Neural cell (in vitro differentiated cells): ENCODE measurements at regions not wholly inside any gene's neighbourhood (a gene's known extent, or its start where the extent isn't known, plus 50 kb on each side); places are given as distances from the start of the nearest gene placed in this dataset.

Experiments used
- CTCF ChIP-seq: fragments of 450-650 bp; IDR thresholded peaks from 2 replicates; pipeline ENCODE4 v1.5.1; 2014; ENCODE audit warnings: antibody characterized with exemption, mild to moderate bottlenecking, moderate library complexity; ENCODE audit not compliant: poor library complexity, severe bottlenecking
- EP300 ChIP-seq: fragments of 450-650 bp; conservative IDR thresholded peaks from 2 replicates; pipeline ENCODE4 v1.6.1; 2014; ENCODE audit warnings: antibody characterized with exemption, mild to moderate bottlenecking, moderate library complexity; ENCODE audit not compliant: poor library complexity, severe bottlenecking
- MXI1 ChIP-seq: fragments of 450-650 bp; conservative IDR thresholded peaks from 2 replicates; pipeline ENCODE4 v1.6.1; 2014; ENCODE audit warnings: antibody characterized with exemption, mild to moderate bottlenecking; ENCODE audit not compliant: poor library complexity, severe bottlenecking
- POLR2AphosphoS5 ChIP-seq: IDR thresholded peaks from 2 replicates; pipeline ENCODE4 v1.6.1; 2012

GRCh38 chr5:3742750-3743149, 147.1 kb downstream of the IRX1 start:
- TF ChIP-seq CTCF: no peak
- TF ChIP-seq MXI1: no peak
- TF ChIP-seq POLR2AphosphoS5: no peak
- no peak for TF ChIP-seq EP300
